Gastroesophageal sphincter (tissue), 3 donors: ENCODE measurements at regions not wholly inside any gene's neighbourhood (a gene's known extent, or its start where the extent isn't known, plus 50 kb on each side); places are given as distances from the start of the nearest gene placed in this dataset.
"Not testable (repeated sequence)": the region's sequence is repeated elsewhere in the genome, so short reads cannot be mapped to it uniquely, and the experiment has no call there.

ENCODE experiments used
- POLR2A ChIP-seq, 2 donors: fragments of 450-650 bp; IDR thresholded peaks; one replicate each; pipeline ENCODE4 v1.6.1; 2017; ENCODE audit warnings: antibody characterized with exemption in 2 of 2, mild to moderate bottlenecking in 2 of 2, moderate library complexity in 1 of 2
- TF ChIP-seq, protein P1 (sequence below), 4 experiments: fragments of 200-600 bp in 2 of 4; fragments of 450-650 bp in 2 of 4; sonication (generic) in 1 of 4; IDR thresholded peaks; one replicate each; pipeline ENCODE4 v1.5.1; 2017 to 2019; ENCODE audit warnings: antibody characterized with exemption in 4 of 4, mild to moderate bottlenecking in 2 of 4, moderate library complexity in 2 of 4

DNA sequence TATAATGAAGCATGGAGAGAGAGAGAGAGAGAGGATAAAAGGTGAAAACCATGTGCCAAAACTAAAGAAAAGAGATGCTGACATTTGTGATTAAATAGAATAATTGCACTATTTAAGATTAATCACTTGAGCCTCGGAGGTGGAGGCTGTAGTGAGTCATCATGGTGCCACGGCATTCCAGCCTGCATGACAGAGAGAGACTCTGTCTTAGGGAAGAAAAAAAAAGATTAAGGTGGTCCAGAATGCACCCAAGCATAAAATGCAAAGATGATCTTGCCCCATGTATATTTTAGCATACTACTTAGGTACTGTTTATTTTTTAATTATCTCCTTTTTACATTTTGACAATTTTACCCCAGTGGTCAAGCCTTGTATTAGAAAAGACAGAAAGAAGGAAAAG, 742.5 kb downstream of the SPATA31A1 start:
- TF ChIP-seq, protein P1, sequence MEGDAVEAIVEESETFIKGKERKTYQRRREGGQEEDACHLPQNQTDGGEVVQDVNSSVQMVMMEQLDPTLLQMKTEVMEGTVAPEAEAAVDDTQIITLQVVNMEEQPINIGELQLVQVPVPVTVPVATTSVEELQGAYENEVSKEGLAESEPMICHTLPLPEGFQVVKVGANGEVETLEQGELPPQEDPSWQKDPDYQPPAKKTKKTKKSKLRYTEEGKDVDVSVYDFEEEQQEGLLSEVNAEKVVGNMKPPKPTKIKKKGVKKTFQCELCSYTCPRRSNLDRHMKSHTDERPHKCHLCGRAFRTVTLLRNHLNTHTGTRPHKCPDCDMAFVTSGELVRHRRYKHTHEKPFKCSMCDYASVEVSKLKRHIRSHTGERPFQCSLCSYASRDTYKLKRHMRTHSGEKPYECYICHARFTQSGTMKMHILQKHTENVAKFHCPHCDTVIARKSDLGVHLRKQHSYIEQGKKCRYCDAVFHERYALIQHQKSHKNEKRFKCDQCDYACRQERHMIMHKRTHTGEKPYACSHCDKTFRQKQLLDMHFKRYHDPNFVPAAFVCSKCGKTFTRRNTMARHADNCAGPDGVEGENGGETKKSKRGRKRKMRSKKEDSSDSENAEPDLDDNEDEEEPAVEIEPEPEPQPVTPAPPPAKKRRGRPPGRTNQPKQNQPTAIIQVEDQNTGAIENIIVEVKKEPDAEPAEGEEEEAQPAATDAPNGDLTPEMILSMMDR (IDR thresholded peaks at IDR 0.05): not testable (repeated sequence)
- TF ChIP-seq POLR2A (IDR thresholded peaks at IDR 0.05): not testable (repeated sequence)
